ENCODE measurements at regions not wholly inside any gene's neighbourhood (a gene's known extent, or its start where the extent isn't known, plus 50 kb on each side); places are given as distances from the start of the nearest gene placed in this dataset.

DNA sequence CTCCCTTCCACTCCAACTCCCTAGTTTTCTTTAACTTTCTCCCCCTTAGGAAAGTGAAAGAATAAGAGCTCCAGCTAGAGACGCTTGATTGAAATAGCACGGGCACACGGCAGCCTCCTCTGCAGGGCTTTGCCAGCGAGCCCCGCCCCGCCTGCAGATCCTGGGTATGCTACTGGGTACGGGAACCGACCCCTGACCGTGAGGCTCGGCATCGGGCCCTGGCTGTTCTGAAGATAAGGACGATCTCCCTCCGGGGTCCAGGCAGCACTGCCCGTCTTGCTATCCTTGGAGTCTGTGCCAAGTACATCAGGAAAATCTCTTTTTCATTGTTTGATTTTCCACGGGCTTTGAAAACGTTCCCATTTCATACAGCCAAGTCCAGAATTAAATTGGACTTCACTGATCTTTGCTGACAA lies 284.5 kb downstream of the MTX2 start:
- no peak for TF ChIP-seq CREB1 (IDR thresholded peaks at IDR 0.05; ENCODE audit: low read depth)
- TF ChIP-seq EP300 (IDR thresholded peaks at IDR 0.05; ENCODE audit: borderline replicate concordance), result peak; percentile 54; the same call in 1 of the 2 replicates
- TF ChIP-seq TAF1 (IDR thresholded peaks at IDR 0.05; ENCODE audit: low read depth), result peak; percentile 32; the same call in 1 of the 2 replicates
- TF ChIP-seq YY1 (IDR thresholded peaks at IDR 0.05; ENCODE audit: low read depth), result no peak
- TF ChIP-seq, protein P1, sequence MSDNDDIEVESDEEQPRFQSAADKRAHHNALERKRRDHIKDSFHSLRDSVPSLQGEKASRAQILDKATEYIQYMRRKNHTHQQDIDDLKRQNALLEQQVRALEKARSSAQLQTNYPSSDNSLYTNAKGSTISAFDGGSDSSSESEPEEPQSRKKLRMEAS (IDR thresholded peaks at IDR 0.05), result no peak
- no peak for TF ChIP-seq ZBTB7A (IDR thresholded peaks at IDR 0.05; ENCODE audit: low read depth)
- TF ChIP-seq FOXM1 (IDR thresholded peaks at IDR 0.05; ENCODE audit: borderline replicate concordance, low read depth), result no peak
- TF ChIP-seq RAD21 (IDR thresholded peaks at IDR 0.05; ENCODE audit: low read depth), result peak; percentile 50
- TF ChIP-seq, protein P2, sequence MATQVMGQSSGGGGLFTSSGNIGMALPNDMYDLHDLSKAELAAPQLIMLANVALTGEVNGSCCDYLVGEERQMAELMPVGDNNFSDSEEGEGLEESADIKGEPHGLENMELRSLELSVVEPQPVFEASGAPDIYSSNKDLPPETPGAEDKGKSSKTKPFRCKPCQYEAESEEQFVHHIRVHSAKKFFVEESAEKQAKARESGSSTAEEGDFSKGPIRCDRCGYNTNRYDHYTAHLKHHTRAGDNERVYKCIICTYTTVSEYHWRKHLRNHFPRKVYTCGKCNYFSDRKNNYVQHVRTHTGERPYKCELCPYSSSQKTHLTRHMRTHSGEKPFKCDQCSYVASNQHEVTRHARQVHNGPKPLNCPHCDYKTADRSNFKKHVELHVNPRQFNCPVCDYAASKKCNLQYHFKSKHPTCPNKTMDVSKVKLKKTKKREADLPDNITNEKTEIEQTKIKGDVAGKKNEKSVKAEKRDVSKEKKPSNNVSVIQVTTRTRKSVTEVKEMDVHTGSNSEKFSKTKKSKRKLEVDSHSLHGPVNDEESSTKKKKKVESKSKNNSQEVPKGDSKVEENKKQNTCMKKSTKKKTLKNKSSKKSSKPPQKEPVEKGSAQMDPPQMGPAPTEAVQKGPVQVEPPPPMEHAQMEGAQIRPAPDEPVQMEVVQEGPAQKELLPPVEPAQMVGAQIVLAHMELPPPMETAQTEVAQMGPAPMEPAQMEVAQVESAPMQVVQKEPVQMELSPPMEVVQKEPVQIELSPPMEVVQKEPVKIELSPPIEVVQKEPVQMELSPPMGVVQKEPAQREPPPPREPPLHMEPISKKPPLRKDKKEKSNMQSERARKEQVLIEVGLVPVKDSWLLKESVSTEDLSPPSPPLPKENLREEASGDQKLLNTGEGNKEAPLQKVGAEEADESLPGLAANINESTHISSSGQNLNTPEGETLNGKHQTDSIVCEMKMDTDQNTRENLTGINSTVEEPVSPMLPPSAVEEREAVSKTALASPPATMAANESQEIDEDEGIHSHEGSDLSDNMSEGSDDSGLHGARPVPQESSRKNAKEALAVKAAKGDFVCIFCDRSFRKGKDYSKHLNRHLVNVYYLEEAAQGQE (IDR thresholded peaks at IDR 0.05; ENCODE audit: low read depth), result no peak
- TF ChIP-seq EGR1 (IDR thresholded peaks at IDR 0.05), result no peak
- TF ChIP-seq TCF12 (IDR thresholded peaks at IDR 0.05; ENCODE audit: low read depth), result 0 out of 2 replicates have a peak, but pooled peaks have one; percentile 25
